Left lung (tissue), 4 donors: ENCODE measurements at regions not wholly inside any gene's neighbourhood (a gene's known extent, or its start where the extent isn't known, plus 50 kb on each side); places are given as distances from the start of the nearest gene placed in this dataset.

ENCODE experiments used
- ATAC-seq: fragments of 200-7000 bp; cut with Tn5 transposase; one replicate; pipeline ENCODE4 v1.9.1; 2020; ENCODE audit warnings: moderate library complexity
- DNase-seq, 4 donors: peaks; one replicate each; pipeline ENCODE4 v3.0.0-alpha.2; 2013 to 2020
- H3K27ac ChIP-seq, 2 donors: fragments of 200-600 bp; sonication (generic) in 1 of 2; one replicate each; pipeline versions ENCODE4 v1.5.0 to v1.8.0; 2020 to 2021
- H3K27me3 ChIP-seq, 2 donors: fragments of 200-600 bp; sonication (generic) in 1 of 2; one replicate each; pipeline versions ENCODE4 v1.5.0 to v1.8.0; 2020 to 2021
- H3K36me3 ChIP-seq, 2 donors: fragments of 200-600 bp; sonication (generic) in 1 of 2; one replicate each; pipeline versions ENCODE4 v1.5.0 to v1.8.0; 2020 to 2021
- H3K4me1 ChIP-seq, 2 donors: fragments of 200-600 bp; one replicate each; pipeline ENCODE4 v1.8.0; 2021
- H3K4me3 ChIP-seq, 2 donors: fragments of 200-600 bp; sonication (generic) in 1 of 2; one replicate each; pipeline versions ENCODE4 v1.5.0 to v1.8.0; 2020 to 2021; ENCODE audit warnings: mild to moderate bottlenecking in 1 of 2
- H3K9me3 ChIP-seq, 2 donors: fragments of 200-600 bp; sonication (generic) in 1 of 2; one replicate each; pipeline versions ENCODE4 v1.5.0 to v1.8.0; 2020 to 2021
- CTCF ChIP-seq, 2 donors: fragments of 200-600 bp; sonication (generic) in 1 of 2; IDR thresholded peaks; one replicate each; pipeline versions ENCODE4 v1.5.0 to v1.8.0; 2021; ENCODE audit warnings: antibody characterized with exemption in 2 of 2
- intact Hi-C, 2 donors: fragments of 100-400 bp; cut with DNase I; formaldehyde crosslinking; loops; one replicate each; pipeline versions ENCODE4 v1.11.2 to v1.14.2; 2022
- donor health status: DM: no; HTN: yes; CAD: no.
- donor health status: DM: no; HTN: no; CAD: no.

- no peaks in the 10 kb centered on the region for H3K36me3 ChIP-seq
- H3K27me3 ChIP-seq: no peaks in the 10 kb centered on the region
- H3K27ac ChIP-seq: no peak overlapping the region
- no peak overlapping the region for H3K4me3 ChIP-seq
- H3K9me3 ChIP-seq: no peaks in the 10 kb centered on the region
- DNase-seq (no peak), ATAC-seq (no peak)
- peaks cover 6 to 26% of the 10 kb centered on the region in 2 donors for H3K4me1 ChIP-seq
- intact Hi-C loops: no loop called here
- TF ChIP-seq CTCF (IDR thresholded peaks at IDR 0.05): no peak
Measured at GRCh38 chr9:105059252-105059651, 131.3 kb upstream of the ABCA1 start.

- no peak overlapping the region for H3K4me3 ChIP-seq
- no peaks in the 10 kb centered on the region for H3K36me3 ChIP-seq
- H3K27ac ChIP-seq: no peak overlapping the region
- H3K27me3 ChIP-seq: no peaks in the 10 kb centered on the region
- no peak for ATAC-seq
- H3K9me3 ChIP-seq: no peaks in the 10 kb centered on the region
- no peak for TF ChIP-seq CTCF (IDR thresholded peaks at IDR 0.05)
- intact Hi-C loops: no loop called here
- H3K4me1 ChIP-seq: peaks cover 25 to 45% of the 10 kb centered on the region in 2 donors
- DNase-seq: peak in 1 of 4 donors; percentile 67
Measured at GRCh38 chr9:105062222-105062855, 134.4 kb upstream of the ABCA1 start.

- Histone ChIP-seq H3K27me3 (no peaks in the 10 kb centered on the region), H3K36me3 (no peaks in the 10 kb centered on the region), H3K4me1 (peaks cover 25 to 55% of the 10 kb centered on the region in 2 donors), H3K27ac (peak overlapping the region; percentile 85 to 91), H3K9me3 (peaks cover 0 to 4% of the 10 kb centered on the region in 2 donors), H3K4me3 (peak overlapping the region in 1 of 2 donors; percentile 26)
- peak; percentile 90 for ATAC-seq
- peak; percentile 86 to 95 (median 93) for DNase-seq
- intact Hi-C loops: no loop called here
- no peak for TF ChIP-seq CTCF (IDR thresholded peaks at IDR 0.05)
Measured at GRCh38 chr9:105064248-105065097, 136.5 kb upstream of the ABCA1 start.

- intact Hi-C loops: no loop called here
- Histone ChIP-seq H3K4me3 (peak overlapping the region in 1 of 2 donors; percentile 26), H3K9me3 (peaks cover 0 to 4% of the 10 kb centered on the region in 2 donors), H3K27me3 (no peaks in the 10 kb centered on the region), H3K27ac (peak overlapping the region; percentile 85 to 91), H3K4me1 (peaks cover 25 to 55% of the 10 kb centered on the region in 2 donors), H3K36me3 (no peaks in the 10 kb centered on the region)
- peak; percentile 47 for ATAC-seq
- TF ChIP-seq CTCF (IDR thresholded peaks at IDR 0.05): no peak
- DNase-seq: no peak
Measured at GRCh38 chr9:105065098-105066088, 137.4 kb upstream of the ABCA1 start.
